Stimulated activated CD8-positive, alpha-beta memory T cell treated with anti-CD3 and anti-CD28 coated beads, Interleukin-2, amount 100 ng/mL, for 1 hour (primary cell): ENCODE measurements at regions not wholly inside any gene's neighbourhood (a gene's known extent, or its start where the extent isn't known, plus 50 kb on each side); places are given as distances from the start of the nearest gene placed in this dataset.

ENCODE experiments used
- DNase-seq, 2 donors: peaks; one replicate each; pipeline ENCODE4 v3.0.0-alpha.2; 2020; ENCODE audit warnings: low read depth in 2 of 2

DNA sequence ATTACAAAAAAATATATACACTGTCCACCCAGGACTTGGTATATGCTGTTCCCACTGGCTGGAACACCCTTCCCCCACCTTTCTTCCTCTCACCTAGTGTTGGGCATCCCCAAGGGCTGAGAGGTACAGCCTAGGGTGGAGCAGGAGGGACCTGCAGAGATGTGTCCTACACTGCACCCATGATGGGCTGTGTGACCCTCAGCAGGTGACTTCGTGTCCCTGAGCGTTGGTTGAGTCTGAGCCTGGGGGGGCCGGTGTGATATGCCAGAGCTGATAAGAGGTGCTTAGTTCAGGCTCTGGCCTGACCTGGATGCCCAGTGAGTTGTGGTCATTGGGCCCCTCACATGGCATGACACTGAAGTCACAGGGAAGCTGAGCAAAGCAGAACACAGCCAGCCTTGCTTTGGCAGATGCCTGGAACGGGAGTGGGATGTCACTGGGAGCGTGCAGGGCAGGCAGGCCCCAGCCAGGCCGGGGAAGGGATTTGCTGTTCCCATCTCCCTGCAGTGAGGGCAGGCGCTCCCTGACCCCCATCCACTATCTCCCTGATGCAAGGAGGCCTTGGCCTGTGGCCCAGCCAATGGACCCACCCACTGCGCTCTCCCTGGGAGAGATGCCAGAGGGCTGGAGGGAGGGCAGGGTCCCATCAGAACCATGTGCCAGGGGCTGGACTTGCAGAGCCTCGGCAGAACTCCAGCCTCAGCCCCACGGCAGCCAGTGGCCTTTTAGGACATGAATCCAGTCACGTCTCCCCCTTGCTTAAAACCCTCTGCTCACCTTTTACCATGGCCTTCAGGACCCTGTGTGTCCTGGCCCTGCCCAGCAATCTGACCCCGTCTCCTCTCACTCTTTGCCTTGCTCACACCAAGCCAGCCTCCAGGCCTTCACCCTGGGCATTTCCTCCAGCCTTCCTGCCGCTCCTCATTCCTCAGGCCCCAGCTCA is 138.9 kb downstream of the MN1 start:
- no peak for DNase-seq

- no peak for DNase-seq
Observed at GRCh38 chr22:27663812-27664211, 137.7 kb downstream of the MN1 start.

- DNase-seq: no peak
Observed at GRCh38 chr22:27666272-27666997, 135.1 kb downstream of the MN1 start.

GRCh38 chr22:27667121-27667843 is 134.3 kb downstream of the MN1 start:
- DNase-seq: no peak

- DNase-seq: no peak
Observed at GRCh38 chr22:27668828-27669797, 132.4 kb downstream of the MN1 start.

GRCh38 chr22:27669798-27670599 is 131.6 kb downstream of the MN1 start:
- no peak for DNase-seq

DNA sequence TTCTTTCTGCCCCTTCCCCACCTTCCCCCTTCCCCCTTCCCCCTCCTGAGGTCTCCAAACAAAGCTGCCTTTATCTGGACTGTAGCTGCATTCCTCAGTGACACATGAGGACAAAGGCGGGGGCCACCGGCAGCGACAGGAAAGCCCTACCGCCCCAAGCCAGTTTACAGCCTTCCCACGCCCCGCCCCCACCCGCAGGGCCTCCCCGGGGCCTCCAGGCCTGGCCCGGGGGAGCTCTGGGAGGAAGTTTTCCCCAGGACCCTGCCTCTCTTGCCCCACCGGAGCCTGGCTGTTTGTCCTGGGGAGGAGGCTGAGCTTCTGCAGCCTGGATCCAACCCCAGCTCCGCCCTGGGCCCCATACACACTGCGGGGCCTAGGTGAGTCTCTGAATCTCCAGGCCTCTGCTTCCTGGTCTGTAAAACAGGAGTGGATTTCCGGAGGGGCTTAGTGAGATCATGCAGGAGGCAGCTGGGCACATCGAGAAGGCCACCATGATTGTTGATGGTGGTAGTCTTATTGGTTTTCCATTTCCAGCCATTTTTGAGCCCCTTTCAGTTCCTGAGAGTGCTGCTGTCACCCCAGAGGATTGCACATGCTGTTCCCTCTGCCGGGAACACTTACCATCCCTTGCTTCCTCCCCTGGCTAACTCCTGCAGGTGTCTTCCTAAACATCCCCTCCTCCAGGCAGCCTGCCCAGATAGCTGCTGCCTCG is 130.7 kb downstream of the MN1 start:
- DNase-seq: no peak

DNA sequence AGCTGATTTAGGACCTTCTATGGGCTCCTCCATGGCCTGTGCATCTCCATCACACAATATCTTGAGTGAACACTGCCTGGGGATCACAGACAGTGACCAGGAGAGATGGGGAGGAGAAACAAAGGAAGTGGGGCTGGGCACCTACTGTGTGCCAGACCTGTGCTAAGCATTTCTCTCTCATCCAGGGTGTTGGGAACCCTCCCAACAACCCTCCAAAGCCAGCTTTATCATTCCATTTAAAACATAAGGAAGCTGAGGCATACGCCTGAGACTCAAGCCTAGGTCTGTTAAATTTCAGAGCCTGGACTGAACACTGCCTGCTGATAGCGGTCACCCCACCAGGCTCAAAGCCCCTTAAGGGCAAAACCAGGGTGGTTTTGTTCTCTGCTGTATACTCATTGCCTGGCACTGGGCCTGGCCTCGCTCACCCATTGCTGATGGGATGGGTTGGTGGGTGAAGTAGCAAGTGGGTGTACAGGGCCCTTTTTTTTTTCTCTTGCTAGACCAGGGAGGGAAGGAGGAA is 130.1 kb downstream of the MN1 start:
- DNase-seq: no peak

DNA sequence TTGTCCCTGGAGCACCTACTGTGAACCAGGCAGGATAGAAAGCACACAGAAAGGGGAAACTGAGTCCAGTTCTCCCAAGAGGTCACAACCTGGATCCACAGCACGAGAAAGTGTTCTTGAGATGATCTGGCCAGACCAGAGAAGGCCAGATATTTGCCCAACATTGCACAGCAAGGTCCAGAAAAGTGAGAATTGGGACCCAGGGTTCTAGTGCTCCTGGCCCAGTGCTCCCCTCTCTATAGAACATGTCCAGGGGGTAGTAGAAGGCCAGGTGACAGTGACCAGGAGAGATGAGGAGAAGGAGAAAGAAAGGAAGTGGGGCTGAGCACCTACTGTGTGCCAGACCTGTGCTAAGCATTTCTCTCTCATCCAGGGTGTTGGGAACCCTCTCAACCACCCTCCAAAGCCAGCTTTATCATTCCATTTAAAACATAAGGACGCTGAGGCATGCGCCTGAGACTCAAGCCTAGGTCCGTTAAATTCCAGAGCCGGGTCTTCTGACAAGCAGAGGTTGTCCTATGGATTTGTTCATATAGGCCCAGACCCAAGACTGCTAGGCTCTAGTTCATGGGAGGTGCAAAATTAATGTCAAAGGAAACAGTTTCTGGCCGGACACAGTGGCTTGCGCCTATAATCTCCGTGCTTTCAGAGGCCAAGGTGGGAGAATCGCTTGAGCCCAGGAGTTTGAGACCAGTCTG is 128.7 kb downstream of the MN1 start:
- no peak for DNase-seq

- DNase-seq: no peak
Observed at GRCh38 chr22:27673839-27674238, 127.7 kb downstream of the MN1 start.

DNA sequence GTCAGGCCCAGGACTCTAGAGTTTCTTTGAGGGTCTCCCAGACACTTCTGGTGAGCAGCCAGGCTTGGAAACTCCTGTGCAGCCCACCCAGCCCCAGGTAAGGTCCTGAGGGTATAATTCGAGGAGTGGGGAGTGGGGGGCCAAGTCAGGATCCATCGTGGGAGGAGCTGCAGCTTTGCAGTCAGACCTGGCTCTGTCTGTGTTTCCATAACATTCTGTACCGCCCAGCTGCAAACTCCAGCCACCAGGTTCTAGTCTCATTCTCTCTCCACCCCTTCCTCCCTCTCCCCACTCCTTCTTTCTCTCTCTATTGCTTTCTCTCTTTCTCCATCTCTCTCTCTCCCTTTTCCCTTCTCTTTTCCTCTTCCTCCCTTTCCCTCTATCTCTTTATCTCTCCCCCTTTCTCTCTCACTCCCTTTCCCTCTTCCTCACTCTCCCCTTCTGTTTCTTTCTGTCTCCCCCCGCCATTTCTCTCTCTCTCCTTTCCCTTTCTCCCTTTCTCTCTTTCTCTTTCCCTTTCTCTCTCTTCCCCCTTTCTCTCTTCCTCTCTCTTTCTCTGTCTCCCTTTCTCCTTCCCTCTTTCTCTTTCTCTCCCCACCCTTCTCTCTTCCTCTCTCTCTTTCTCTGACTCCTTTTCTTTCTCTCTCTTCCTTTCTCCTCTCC is 127.2 kb downstream of the MN1 start:
- no peak for DNase-seq

- no peak for DNase-seq
Observed at GRCh38 chr22:27676545-27677213, 124.9 kb downstream of the MN1 start.

GRCh38 chr22:27677905-27678458 is 123.6 kb downstream of the MN1 start:
- no peak for DNase-seq

DNA sequence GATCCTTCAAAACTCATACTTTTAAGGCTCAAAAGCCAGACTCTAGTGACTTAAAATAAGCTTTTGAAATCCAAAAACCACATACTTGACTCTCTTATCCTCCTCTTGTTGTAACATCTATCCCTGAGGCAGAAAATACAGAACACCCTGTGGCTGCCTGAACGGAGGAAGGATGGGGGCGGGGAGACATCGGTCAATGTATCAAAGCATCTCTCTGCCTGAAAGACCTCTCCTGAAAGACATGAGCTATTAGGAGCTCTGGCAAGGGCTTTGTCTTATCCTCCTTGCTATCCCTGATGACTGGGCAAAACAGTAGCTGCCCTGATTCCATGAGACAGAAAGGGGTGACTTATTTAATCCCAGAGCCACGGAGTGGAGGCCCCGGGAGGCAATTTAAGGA is 122.4 kb downstream of the MN1 start:
- DNase-seq: no peak

GRCh38 chr22:27679693-27680488 is 121.7 kb downstream of the MN1 start:
- DNase-seq: no peak

DNA sequence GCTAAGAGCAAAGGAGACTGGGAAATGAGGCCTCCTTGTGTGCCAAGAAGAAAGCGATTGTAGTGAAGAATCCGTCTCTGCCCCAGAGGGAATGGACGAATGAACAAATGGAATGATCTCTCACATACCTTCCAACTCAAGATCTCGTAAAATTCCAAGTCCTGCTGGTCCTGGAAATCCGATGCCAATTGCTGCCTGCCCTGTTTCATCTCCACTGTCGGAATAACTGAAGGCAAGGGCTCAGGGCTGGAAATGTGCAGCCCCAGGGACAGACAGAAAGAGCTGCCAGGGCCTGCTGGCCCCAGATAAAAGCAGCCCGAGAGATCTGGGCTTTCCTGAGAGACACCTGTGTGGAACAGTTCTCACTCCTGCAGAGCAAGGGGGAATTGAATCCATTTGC is 120.9 kb downstream of the MN1 start:
- DNase-seq: no peak

- no peak for DNase-seq
Observed at GRCh38 chr22:27681037-27681436, 120.5 kb downstream of the MN1 start.
